ENCODE measurements at regions not wholly inside any gene's neighbourhood (a gene's known extent, or its start where the extent isn't known, plus 50 kb on each side); places are given as distances from the start of the nearest gene placed in this dataset.

- DNase-seq, result no peak
- Histone ChIP-seq H3K27ac (replicated peaks) (no peak overlapping the region), H3K9me3 (replicated peaks) (no peaks in the 10 kb centered on the region), H3K4me3 (no peak overlapping the region), H3K4me1 (no peaks in the 10 kb centered on the region), H3K36me3 (no peaks in the 10 kb centered on the region), H3K27me3 (ENCODE audit: low read depth) (no peaks in the 10 kb centered on the region)
- intact Hi-C loops (cut with micrococcal nuclease), result no loop called here
- no peak for TF ChIP-seq CTCF (IDR thresholded peaks at IDR 0.05; ENCODE audit: borderline replicate concordance)
Measured at GRCh38 chr4:117495802-117496201, 410.4 kb upstream of the TRAM1L1 start.

- no peak for TF ChIP-seq CTCF (IDR thresholded peaks at IDR 0.05; ENCODE audit: borderline replicate concordance)
- no peak overlapping the region for H3K27ac ChIP-seq (replicated peaks)
- intact Hi-C loops (cut with micrococcal nuclease), result no loop called here
Measured at GRCh38 chr4:117512414-117512813, 427.0 kb upstream of the TRAM1L1 start.

GRCh38 chr4:117514391-117515175 lies 429.2 kb upstream of the TRAM1L1 start:
- no peaks in the 10 kb centered on the region for H3K4me1 ChIP-seq

More at GRCh38 chr4:117512414-117512813, 427.0 kb upstream of the TRAM1L1 start:
- H3K27me3 ChIP-seq (ENCODE audit: low read depth), result no peaks in the 10 kb centered on the region
- DNase-seq, result no peak
- no peaks in the 10 kb centered on the region for H3K4me1 ChIP-seq
- no peak overlapping the region for H3K4me3 ChIP-seq
- H3K9me3 ChIP-seq (replicated peaks), result peaks cover 5% of the 10 kb centered on the region
- H3K36me3 ChIP-seq, result no peaks in the 10 kb centered on the region

GRCh38 chr4:117515921-117516320 lies 430.5 kb upstream of the TRAM1L1 start:
- no peaks in the 10 kb centered on the region for H3K27me3 ChIP-seq (ENCODE audit: low read depth)
- TF ChIP-seq CTCF (IDR thresholded peaks at IDR 0.05; ENCODE audit: borderline replicate concordance), result no peak
- intact Hi-C loops (cut with micrococcal nuclease), result no loop called here
- DNase-seq, result no peak
- no peaks in the 10 kb centered on the region for H3K36me3 ChIP-seq
- no peaks in the 10 kb centered on the region for H3K4me1 ChIP-seq
- no peak overlapping the region for H3K4me3 ChIP-seq
- peaks cover 27% of the 10 kb centered on the region for H3K9me3 ChIP-seq (replicated peaks)
- H3K27ac ChIP-seq (replicated peaks), result no peak overlapping the region

More at GRCh38 chr4:117514391-117515175, 429.2 kb upstream of the TRAM1L1 start:
- H3K4me3 ChIP-seq, result no peak overlapping the region
- H3K27ac ChIP-seq (replicated peaks), result no peak overlapping the region
- H3K9me3 ChIP-seq (replicated peaks), result peaks cover 27% of the 10 kb centered on the region
- H3K27me3 ChIP-seq (ENCODE audit: low read depth), result no peaks in the 10 kb centered on the region
- H3K36me3 ChIP-seq, result no peaks in the 10 kb centered on the region
- intact Hi-C loops (cut with micrococcal nuclease), result no loop called here
- TF ChIP-seq CTCF (IDR thresholded peaks at IDR 0.05; ENCODE audit: borderline replicate concordance), result no peak
- no peak for DNase-seq

GRCh38 chr4:117527601-117528000 lies 442.2 kb upstream of the TRAM1L1 start:
- Histone ChIP-seq H3K36me3 (no peaks in the 10 kb centered on the region), H3K9me3 (replicated peaks) (no peaks in the 10 kb centered on the region), H3K4me3 (no peak overlapping the region), H3K27me3 (ENCODE audit: low read depth) (no peaks in the 10 kb centered on the region), H3K27ac (replicated peaks) (no peak overlapping the region), H3K4me1 (no peaks in the 10 kb centered on the region)
- no peak for DNase-seq
- intact Hi-C loops (cut with micrococcal nuclease), result no loop called here
- TF ChIP-seq CTCF (IDR thresholded peaks at IDR 0.05; ENCODE audit: borderline replicate concordance), result no peak
